Esophagus (tissue), 2 donors: ENCODE measurements at regions not wholly inside any gene's neighbourhood (a gene's known extent, or its start where the extent isn't known, plus 50 kb on each side); places are given as distances from the start of the nearest gene placed in this dataset.

Source experiments
- H3K27ac ChIP-seq, 2 donors: one replicate each; pipeline ENCODE4 v1.5.1; 2013; ENCODE audit warnings: low read depth in 2 of 2, mild to moderate bottlenecking in 2 of 2, inconsistent platforms in 1 of 2, low read length in 1 of 2, moderate library complexity in 1 of 2
- H3K27me3 ChIP-seq, 2 donors: one replicate each; pipeline ENCODE4 v1.6.1; 2013; ENCODE audit warnings: low read length in 2 of 2, control low read depth in 1 of 2, mild to moderate bottlenecking in 1 of 2; ENCODE audit not compliant: insufficient read depth in 2 of 2, control insufficient read depth in 1 of 2
- H3K36me3 ChIP-seq, 2 donors: one replicate each; pipeline ENCODE4 v1.6.1; 2013; ENCODE audit warnings: low read length in 1 of 2; ENCODE audit not compliant: control insufficient read depth in 2 of 2, insufficient read depth in 2 of 2
- H3K4me1 ChIP-seq, 2 donors: one replicate each; pipeline ENCODE4 v1.6.1; 2013; ENCODE audit warnings: low read length in 1 of 2; ENCODE audit not compliant: control insufficient read depth in 2 of 2, insufficient read depth in 2 of 2
- H3K4me3 ChIP-seq, 2 donors: one replicate each; pipeline ENCODE4 v1.5.1; 2013; ENCODE audit warnings: low read length in 2 of 2, mild to moderate bottlenecking in 2 of 2, low read depth in 1 of 2, moderate library complexity in 1 of 2
- H3K9me3 ChIP-seq, 2 donors: one replicate each; pipeline ENCODE4 v1.6.1; 2013; ENCODE audit warnings: mild to moderate bottlenecking in 2 of 2, low read depth in 1 of 2, low read length in 1 of 2, moderate library complexity in 1 of 2; ENCODE audit not compliant: control insufficient read depth in 2 of 2, insufficient read depth in 1 of 2
- WGBS, 2 donors: extraction: QIAGEN DNeasy Blood & Tissue Kit; methylation state at CpG; one replicate each; pipeline ENCODE4 v1.1.7; 2013; 5-methylcytosine and 5-hydroxymethylcytosine counted together
- donor health status: healthy with polysubstance abuse.
- donor health status: Bipolar disorder and iron deficiency.

DNA sequence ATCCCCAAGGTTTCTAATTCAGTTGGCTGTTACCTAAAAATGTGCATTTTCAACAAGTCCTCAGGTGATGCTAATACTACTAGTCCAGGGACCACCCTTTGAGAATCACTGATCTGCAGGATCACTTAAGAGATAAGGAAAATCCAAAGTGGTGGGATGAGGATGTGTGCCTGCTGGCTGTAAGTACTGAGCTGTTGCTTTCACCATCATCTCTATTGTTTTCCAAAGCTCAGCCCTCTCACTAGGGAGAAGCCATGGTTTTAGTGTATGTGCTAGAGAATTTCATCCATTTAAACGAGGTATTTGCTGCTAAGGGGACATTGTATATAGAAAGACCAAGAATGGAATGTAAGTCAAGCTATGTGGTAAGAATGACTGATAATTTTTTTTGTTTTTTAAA, 202.3 kb downstream of the KIF21A start:
- no peaks in the 10 kb centered on the region for H3K27me3 ChIP-seq

DNA sequence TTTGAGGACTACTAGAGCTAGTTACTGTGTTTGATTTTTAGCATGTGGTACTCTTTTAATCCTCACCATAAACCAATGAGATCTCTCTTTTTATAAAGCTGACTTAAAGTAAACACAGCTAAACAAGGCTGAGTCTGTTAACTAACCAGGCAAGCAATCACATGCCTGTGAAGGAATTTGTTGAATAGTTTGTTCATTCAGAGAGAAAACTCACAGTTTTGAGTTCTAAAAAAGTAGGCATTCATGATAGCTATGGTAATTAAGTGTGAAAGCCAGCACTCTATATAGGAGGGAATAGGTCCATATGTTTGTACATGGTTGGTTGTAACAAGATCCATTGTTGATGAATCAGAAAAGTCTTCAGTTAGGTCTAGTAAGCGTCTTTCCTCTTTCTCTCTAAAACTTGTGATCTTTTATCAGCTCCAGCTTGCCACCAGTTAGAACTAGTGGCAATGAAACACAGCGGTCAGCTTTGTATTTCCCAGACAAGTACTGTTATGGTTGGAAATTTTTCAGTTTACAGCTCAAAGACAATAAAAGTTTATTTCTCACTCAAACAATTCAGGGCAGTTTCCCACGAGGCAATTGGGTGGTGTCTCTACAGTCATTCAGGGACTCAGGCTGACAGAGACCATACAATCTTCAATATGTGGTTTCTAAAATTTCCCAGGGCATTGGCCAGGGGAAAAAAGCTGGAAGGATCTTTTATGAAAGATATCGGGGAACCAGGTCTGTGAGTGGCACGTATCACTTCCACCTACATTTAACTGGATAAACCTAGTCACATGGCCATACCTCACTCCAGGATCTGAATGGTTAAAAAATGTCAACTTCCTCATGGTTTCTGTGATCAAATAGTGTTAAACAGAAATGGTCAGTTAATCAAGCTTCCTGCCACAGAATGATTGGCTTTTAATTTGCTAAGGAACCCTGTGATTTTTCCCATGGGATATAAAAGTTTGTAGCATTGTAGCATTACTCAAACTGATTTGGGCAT, 203.1 kb downstream of the KIF21A start:
- no peaks in the 10 kb centered on the region for H3K27me3 ChIP-seq
- no peaks in the 10 kb centered on the region for H3K4me1 ChIP-seq
- H3K27ac ChIP-seq = no peak overlapping the region
- WGBS, 2 donors = 43 to 46% methylated on average over 5 of the region's 5 CpGs
- no peak overlapping the region for H3K4me3 ChIP-seq
- no peaks in the 10 kb centered on the region for H3K9me3 ChIP-seq
- H3K36me3 ChIP-seq = no peaks in the 10 kb centered on the region

More for the DNA sequence above, 202.3 kb downstream of the KIF21A start:
- Histone ChIP-seq H3K27ac (no peak overlapping the region), H3K36me3 (no peaks in the 10 kb centered on the region), H3K4me1 (no peaks in the 10 kb centered on the region), H3K4me3 (no peak overlapping the region), H3K9me3 (no peaks in the 10 kb centered on the region)
- WGBS, 2 donors = 29 to 38% methylated on average over 1 of the region's 1 CpG

DNA sequence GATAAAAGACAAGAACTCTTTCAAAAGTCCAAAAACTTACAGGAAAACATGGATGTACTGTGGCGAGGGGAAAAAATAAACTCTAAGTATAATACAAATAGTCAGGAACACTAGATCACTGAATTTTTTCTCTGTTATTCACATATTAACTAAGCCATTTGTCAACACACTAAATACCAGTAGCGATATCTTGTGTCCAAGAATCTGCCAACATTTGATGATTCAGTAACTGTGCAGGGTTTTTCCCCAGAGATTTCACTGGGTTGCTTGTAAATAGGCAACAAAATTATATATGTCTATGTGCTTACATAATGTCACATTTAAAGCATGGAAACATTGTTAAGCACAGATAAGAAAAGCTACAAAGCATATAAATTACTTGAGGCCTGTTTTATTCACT, 205.9 kb downstream of the KIF21A start:
- Histone ChIP-seq H3K4me3 (no peak overlapping the region), H3K27me3 (no peaks in the 10 kb centered on the region), H3K27ac (no peak overlapping the region), H3K36me3 (no peaks in the 10 kb centered on the region), H3K9me3 (no peaks in the 10 kb centered on the region), H3K4me1 (no peaks in the 10 kb centered on the region)
- 27 to 38% methylated on average over 2 of the region's 2 CpGs for WGBS, 2 donors

DNA sequence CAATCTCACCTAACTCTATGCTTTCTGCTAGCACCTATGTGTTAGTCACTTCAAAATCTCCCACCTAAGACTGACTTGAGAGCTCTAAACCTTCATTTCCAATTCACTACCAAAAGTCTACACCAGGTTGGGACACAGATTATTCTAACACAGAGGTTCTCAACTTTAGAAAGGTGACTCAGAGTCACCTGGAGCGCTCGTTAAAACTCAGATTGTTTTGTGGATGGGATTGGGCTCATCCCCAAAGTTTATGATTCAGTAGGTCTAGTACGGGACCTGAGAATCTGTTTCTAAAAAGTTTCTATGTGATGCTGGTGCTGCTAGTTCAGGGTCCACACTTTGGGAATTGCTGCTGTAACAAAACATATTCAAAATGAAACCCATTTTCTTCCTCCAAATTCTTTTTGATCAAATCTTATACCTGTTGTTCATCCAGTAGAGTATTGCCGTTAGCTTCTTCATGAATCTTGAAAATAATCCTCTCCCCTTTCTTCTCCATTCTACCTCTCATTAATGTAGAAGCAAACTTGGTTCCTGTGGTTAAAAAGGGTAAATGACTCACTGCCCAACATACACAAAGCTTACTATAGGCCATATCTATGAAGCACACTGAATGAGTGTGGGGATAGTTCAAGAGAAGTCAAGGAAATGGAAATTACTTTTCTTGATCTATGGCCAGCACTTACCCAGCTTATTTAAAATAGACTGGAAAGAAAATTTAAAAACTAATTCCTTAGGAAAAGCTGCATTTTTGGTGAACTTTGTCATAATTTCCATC, 206.7 kb downstream of the KIF21A start:
- no peak overlapping the region for H3K27ac ChIP-seq
- no peaks in the 10 kb centered on the region for H3K9me3 ChIP-seq
- no peaks in the 10 kb centered on the region for H3K36me3 ChIP-seq
- no peak overlapping the region for H3K4me3 ChIP-seq
- H3K27me3 ChIP-seq = no peaks in the 10 kb centered on the region
- WGBS, 2 donors = 60 to 71% methylated on average over 4 of the region's 4 CpGs
- H3K4me1 ChIP-seq = no peaks in the 10 kb centered on the region

DNA sequence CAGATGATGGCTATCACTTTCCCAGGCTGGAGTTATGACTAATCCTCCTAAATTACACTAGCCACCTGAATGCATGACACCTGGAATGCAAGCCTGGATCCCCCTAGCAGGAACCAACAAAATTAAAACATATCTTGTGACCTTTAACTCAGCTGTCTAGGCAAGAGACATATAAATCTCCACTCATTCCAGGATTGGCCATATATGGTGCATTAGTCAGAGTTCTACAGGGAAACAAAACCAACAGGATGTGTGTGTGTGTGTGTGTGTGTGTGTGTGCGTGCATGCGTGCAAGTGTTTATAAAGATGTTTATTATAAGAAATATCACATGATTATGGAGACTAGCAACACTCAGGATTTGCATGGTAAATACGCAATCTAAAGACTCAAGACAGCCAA, 212.8 kb downstream of the KIF21A start:
- 69 to 77% methylated on average over 3 of the region's 3 CpGs for WGBS, 2 donors
- peaks cover 0 to 1% of the 10 kb centered on the region in 2 donors for H3K4me1 ChIP-seq
- H3K27me3 ChIP-seq = no peaks in the 10 kb centered on the region
- H3K36me3 ChIP-seq = no peaks in the 10 kb centered on the region
- no peak overlapping the region for H3K4me3 ChIP-seq
- H3K9me3 ChIP-seq = no peaks in the 10 kb centered on the region
- H3K27ac ChIP-seq = no peak overlapping the region

DNA sequence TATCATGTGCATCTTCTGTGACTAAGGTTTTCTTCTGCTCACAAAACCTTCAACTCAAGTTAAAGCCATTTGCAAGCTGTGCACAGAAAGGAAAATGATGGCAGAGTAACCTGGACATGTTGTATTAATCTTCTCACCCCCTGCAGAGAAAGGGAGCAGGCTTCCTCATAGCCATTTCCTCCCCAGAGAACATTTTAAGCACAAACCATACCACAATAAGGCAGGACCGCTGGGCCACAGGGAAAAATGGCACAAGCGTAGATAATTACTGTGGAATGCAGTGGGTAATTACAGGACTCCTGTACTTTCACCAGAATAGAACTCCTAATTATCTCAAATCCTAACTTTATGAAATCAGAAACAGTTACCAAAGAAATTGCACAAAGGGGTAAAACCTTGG, 215.7 kb downstream of the KIF21A start:
- H3K4me3 ChIP-seq = no peak overlapping the region
- no peaks in the 10 kb centered on the region for H3K36me3 ChIP-seq
- no peak overlapping the region for H3K27ac ChIP-seq
- H3K27me3 ChIP-seq = no peaks in the 10 kb centered on the region
- peaks cover 0 to 1% of the 10 kb centered on the region in 2 donors for H3K4me1 ChIP-seq
- H3K9me3 ChIP-seq = no peaks in the 10 kb centered on the region
- 67 to 69% methylated on average over 2 of the region's 2 CpGs for WGBS, 2 donors

DNA sequence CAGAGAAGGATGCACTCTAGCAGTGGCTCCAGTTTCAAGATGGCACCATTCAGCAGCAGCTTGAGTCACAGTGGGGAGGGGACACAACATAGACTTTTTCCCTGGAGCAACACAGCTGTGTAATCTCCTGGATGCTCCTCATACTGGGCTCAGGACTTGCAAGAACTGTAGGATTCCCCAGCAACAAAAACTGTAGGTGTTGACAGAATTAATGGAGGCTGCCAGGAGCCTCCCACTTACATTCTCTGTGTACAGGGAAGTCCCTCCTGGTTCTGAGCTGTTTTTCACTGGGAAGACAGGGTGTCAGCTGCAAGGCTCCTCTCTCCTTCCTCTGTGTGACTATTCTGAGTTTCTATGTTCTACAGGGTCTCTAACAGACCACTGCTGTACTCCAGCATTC, 217.9 kb downstream of the KIF21A start:
- H3K27ac ChIP-seq = no peak overlapping the region

DNA sequence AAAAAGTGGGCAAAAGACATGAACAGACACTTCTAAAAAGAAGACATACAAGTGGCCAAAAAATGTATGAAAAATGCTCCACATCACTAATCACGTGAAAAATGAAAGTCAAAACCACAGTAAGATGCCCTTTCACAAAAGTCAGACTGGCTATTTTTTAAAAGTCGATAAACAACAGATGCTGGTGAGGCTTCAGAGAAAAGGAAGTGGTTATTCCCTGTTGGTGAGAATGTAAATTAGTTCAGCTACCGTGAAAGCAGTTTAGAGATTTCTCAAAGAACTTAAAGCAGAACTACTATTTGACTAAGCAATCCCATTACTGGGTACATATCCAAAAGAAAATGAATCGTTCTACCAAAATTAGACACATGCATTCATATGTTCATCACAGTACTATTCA, 237.0 kb downstream of the KIF21A start:
- Histone ChIP-seq H3K9me3 (peaks cover 0 to 2% of the 10 kb centered on the region in 2 donors), H3K4me3 (no peak overlapping the region), H3K4me1 (no peaks in the 10 kb centered on the region), H3K27ac (no peak overlapping the region), H3K36me3 (no peaks in the 10 kb centered on the region), H3K27me3 (no peaks in the 10 kb centered on the region)
- WGBS, 2 donors = 65 to 72% methylated on average over 4 of the region's 4 CpGs

More for the DNA sequence above, 217.9 kb downstream of the KIF21A start:
- H3K27me3 ChIP-seq = no peaks in the 10 kb centered on the region
- H3K9me3 ChIP-seq = no peaks in the 10 kb centered on the region
- no peak overlapping the region for H3K4me3 ChIP-seq
- H3K4me1 ChIP-seq = peaks cover 0 to 1% of the 10 kb centered on the region in 2 donors
- no peaks in the 10 kb centered on the region for H3K36me3 ChIP-seq

DNA sequence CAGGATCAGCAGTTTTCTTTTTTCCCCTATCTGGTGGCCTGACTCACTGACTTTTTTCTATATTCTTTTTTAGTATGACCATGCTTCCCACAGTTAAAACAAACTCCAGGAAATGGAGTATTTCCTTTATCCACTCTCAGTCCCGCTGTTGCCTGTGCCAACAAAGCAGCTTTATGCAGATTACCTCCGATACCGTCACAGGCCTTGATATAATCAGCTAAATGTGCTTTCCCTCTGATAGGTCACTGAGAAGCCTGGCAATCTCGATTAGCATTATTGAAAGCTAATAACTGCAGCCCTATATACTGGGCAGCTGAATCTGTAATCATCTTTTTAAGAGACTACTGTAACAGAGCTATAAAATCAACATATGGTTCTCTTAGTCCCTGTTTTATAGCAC, 243.6 kb downstream of the KIF21A start:
- Histone ChIP-seq H3K36me3 (no peaks in the 10 kb centered on the region), H3K27me3 (no peaks in the 10 kb centered on the region), H3K9me3 (no peaks in the 10 kb centered on the region), H3K4me3 (no peak overlapping the region), H3K4me1 (no peaks in the 10 kb centered on the region), H3K27ac (no peak overlapping the region)
- 19 to 23% methylated on average over 4 of the region's 4 CpGs for WGBS, 2 donors
